CD4-positive, alpha-beta T cell (primary cell): ENCODE measurements at regions not wholly inside any gene's neighbourhood (a gene's known extent, or its start where the extent isn't known, plus 50 kb on each side); places are given as distances from the start of the nearest gene placed in this dataset.

Experiments
- ATAC-seq: fragments of 200-7000 bp; cut with Tn5 transposase; one replicate; pipeline ENCODE4 v1.10.0; 2022; ENCODE audit warnings: mild to moderate bottlenecking; ENCODE audit not compliant: poor library complexity
- CTCF ChIA-PET: fragments of 350-600 bp; sonication (Branson Sonifier 250); formaldehyde crosslinking; loops from one replicate; lab custom pipeline; 2021; ENCODE audit warnings: antibody characterized with exemption, inconsistent platforms; lab: Charles Lee
- POLR2A ChIA-PET: fragments of 350-600 bp; sonication (Branson Sonifier 250); formaldehyde crosslinking; loops from one replicate; lab custom pipeline; 2021; ENCODE audit warnings: antibody characterized with exemption, inconsistent platforms; lab: Charles Lee
- DNase-seq, 14 experiments: peaks; one replicate each; pipeline ENCODE4 v3.0.0-alpha.2; 2013 to 2020; ENCODE audit warnings: mixed read lengths in 2 of 14
- H3K27ac ChIP-seq, 2 donors: one replicate each; pipeline versions ENCODE4 v1.5.1 to v1.7.0; 2013; ENCODE audit warnings: low read length in 2 of 2, low read depth in 1 of 2, mild to moderate bottlenecking in 1 of 2
- H3K27me3 ChIP-seq, 2 experiments: 1 replicate in 1 of 2; 2 replicates in 1 of 2; pipeline versions ENCODE4 v1.6.1 to v1.7.0; 2013; ENCODE audit warnings: low read length in 2 of 2, control low read depth in 1 of 2, mild to moderate bottlenecking in 1 of 2, moderate library complexity in 1 of 2; ENCODE audit not compliant: insufficient read depth in 2 of 2, control insufficient read depth in 1 of 2
- H3K36me3 ChIP-seq: one replicate; pipeline ENCODE4 v1.6.1; 2013; ENCODE audit warnings: low read length, control low read depth; ENCODE audit not compliant: insufficient read depth
- H3K4me1 ChIP-seq: one replicate; pipeline ENCODE4 v1.6.1; 2013; ENCODE audit warnings: low read length, control low read depth; ENCODE audit not compliant: insufficient read depth
- H3K4me3 ChIP-seq: one replicate; pipeline ENCODE4 v1.5.1; 2013; ENCODE audit warnings: mild to moderate bottlenecking, low read length, moderate library complexity
- H3K9me3 ChIP-seq, 2 experiments: 1 replicate in 1 of 2; 2 replicates in 1 of 2; pipeline versions ENCODE4 v1.6.1 to v1.7.0; 2013; ENCODE audit warnings: low read length in 2 of 2, mild to moderate bottlenecking in 2 of 2, control low read depth in 1 of 2, moderate library complexity in 1 of 2; ENCODE audit not compliant: control insufficient read depth in 1 of 2, insufficient read depth in 1 of 2
- H3K27ac Mint-ChIP-seq: one replicate; pipeline ENCODE4 v1.8.0; 2020; ENCODE audit warnings: mixed read lengths
- H3K27me3 Mint-ChIP-seq: one replicate; pipeline ENCODE4 v1.8.0; 2021; ENCODE audit warnings: mixed read lengths
- H3K36me3 Mint-ChIP-seq: one replicate; pipeline ENCODE4 v1.8.0; 2021; ENCODE audit warnings: low read depth, mixed read lengths
- H3K4me1 Mint-ChIP-seq: one replicate; pipeline ENCODE4 v1.8.0; 2021; ENCODE audit warnings: low read depth, mixed read lengths
- H3K4me3 Mint-ChIP-seq: one replicate; pipeline ENCODE4 v1.8.0; 2020; ENCODE audit warnings: mild to moderate bottlenecking, mixed read lengths
- H3K9me3 Mint-ChIP-seq: one replicate; pipeline ENCODE4 v1.8.0; 2020; ENCODE audit warnings: mixed read lengths
- intact Hi-C, 2 experiments: fragments of 100-400 bp; cut with DNase I in 1 of 2; cut with micrococcal nuclease in 1 of 2; formaldehyde crosslinking; loops; one replicate each; pipeline versions ENCODE4 v1.15.1 to v1.9.0; 2023 to 2025; cut with DNase I, micrococcal nuclease
- TF ChIP-seq, protein P1 (sequence below): fragments of 200-600 bp; IDR thresholded peaks from one replicate; pipeline ENCODE4 v1.8.0; 2022; ENCODE audit warnings: antibody characterized with exemption, mild to moderate bottlenecking

DNA sequence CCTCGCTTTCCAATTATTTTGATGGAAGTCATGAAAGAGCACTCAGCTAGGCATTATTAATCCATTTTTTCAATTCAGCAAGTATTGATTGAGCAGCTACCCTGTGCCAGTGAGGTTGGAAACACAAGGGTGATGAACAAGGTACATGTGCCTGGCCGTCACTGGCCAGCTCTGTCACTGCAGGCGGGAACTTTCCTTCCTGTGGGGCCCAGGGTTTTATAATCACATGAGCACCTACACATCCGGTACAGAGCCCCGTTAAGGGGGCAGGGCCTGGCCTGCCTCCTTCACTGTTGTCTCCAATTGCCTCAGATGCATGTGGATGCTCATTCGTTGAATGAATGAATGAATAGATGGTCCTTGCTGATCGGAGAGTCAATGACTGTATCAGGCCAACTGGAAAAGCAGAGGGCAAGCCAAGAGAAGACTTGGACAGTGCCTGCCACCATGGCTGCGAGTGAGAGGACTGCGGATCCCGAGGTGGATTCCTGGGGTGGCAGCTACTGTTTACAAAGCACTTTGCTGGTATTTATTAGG, 55.9 kb upstream of the KCNMB1 start:
- ATAC-seq = no peak
- ChIA-PET CTCF (interaction anchor here (0.9 kb wide), 1 partner anchor 10 kb away, joined by 3 read pairs; no protein-coding TSS in a partner anchor), POLR2A (no interaction called here)

DNA sequence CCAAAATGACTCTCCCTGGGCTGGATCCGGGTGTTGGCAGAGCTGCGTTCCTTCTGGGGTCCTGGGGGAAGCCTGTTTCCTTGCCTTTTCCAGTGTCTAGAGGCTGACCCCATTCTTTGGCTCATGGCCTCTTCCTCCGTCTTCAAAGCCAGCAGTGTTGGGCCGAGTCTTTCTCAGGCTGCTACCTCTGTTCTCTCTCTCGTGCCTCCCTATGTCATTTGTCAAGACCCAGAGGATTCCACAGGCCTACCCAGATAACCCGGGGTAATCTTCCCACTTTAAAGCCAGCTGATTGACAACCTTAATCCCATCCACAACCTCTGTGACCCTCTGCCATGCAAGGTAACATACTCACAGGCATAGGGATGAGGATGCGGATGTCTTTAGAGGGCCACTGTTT, 55.0 kb upstream of the KCNMB1 start:
- H3K36me3 ChIP-seq = no peaks in the 10 kb centered on the region
- ChIA-PET POLR2A (no interaction called here), CTCF (interaction anchor here (0.9 kb wide), 1 partner anchor 10 kb away, joined by 3 read pairs; no protein-coding TSS in a partner anchor)
- H3K4me1 Mint-ChIP-seq = no peaks in the 10 kb centered on the region
- TF ChIP-seq, protein P1, sequence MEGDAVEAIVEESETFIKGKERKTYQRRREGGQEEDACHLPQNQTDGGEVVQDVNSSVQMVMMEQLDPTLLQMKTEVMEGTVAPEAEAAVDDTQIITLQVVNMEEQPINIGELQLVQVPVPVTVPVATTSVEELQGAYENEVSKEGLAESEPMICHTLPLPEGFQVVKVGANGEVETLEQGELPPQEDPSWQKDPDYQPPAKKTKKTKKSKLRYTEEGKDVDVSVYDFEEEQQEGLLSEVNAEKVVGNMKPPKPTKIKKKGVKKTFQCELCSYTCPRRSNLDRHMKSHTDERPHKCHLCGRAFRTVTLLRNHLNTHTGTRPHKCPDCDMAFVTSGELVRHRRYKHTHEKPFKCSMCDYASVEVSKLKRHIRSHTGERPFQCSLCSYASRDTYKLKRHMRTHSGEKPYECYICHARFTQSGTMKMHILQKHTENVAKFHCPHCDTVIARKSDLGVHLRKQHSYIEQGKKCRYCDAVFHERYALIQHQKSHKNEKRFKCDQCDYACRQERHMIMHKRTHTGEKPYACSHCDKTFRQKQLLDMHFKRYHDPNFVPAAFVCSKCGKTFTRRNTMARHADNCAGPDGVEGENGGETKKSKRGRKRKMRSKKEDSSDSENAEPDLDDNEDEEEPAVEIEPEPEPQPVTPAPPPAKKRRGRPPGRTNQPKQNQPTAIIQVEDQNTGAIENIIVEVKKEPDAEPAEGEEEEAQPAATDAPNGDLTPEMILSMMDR = no peak
- ATAC-seq (no peak), DNase-seq (no peak)
- peaks cover 0 to 4% of the 10 kb centered on the region in 2 experiments for H3K9me3 ChIP-seq
- no peak overlapping the region for H3K4me3 Mint-ChIP-seq
- no peaks in the 10 kb centered on the region for H3K36me3 Mint-ChIP-seq
- no peaks in the 10 kb centered on the region for H3K4me1 ChIP-seq
- intact Hi-C loops = no loop called here
- peaks cover 4% of the 10 kb centered on the region for H3K9me3 Mint-ChIP-seq
- no peak overlapping the region for H3K4me3 ChIP-seq
- no peaks in the 10 kb centered on the region for H3K27me3 Mint-ChIP-seq
- no peak overlapping the region for H3K27ac ChIP-seq
- no peak overlapping the region for H3K27ac Mint-ChIP-seq
- no peaks in the 10 kb centered on the region for H3K27me3 ChIP-seq

More for the DNA sequence above, 55.9 kb upstream of the KCNMB1 start:
- H3K36me3 ChIP-seq = no peaks in the 10 kb centered on the region
- Mint-ChIP-seq H3K27ac (no peak overlapping the region), H3K4me3 (no peak overlapping the region), H3K36me3 (no peaks in the 10 kb centered on the region), H3K9me3 (peaks cover 4% of the 10 kb centered on the region), H3K4me1 (no peaks in the 10 kb centered on the region), H3K27me3 (no peaks in the 10 kb centered on the region)
- TF ChIP-seq, protein P1 = no peak
- no peak overlapping the region for H3K27ac ChIP-seq
- no peak for DNase-seq
- no peaks in the 10 kb centered on the region for H3K4me1 ChIP-seq
- H3K9me3 ChIP-seq = peaks cover 0 to 4% of the 10 kb centered on the region in 2 experiments
- H3K27me3 ChIP-seq = no peaks in the 10 kb centered on the region
- no peak overlapping the region for H3K4me3 ChIP-seq
- intact Hi-C loops = no loop called here

DNA sequence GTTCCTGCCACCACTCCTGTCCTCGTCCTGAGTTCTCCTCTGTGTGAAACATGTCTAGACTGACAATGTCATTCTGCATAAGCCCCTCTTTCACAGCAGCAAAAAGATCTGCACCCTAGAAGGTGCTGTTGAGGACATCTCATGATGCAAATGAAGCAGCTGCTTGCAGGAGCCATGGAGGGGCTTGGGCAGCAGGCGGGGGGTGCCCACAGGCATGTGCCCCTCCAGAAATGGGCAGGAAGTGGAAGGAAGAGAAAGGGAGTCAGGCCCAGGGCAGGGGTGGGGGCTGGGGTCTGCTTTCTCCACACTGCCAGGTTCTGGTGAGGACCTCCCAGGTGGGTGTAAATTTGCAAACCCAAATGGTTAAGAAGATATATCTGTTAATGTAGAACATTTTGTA, 54.5 kb upstream of the KCNMB1 start:
- no peak for ATAC-seq
- peaks cover 4% of the 10 kb centered on the region for H3K9me3 Mint-ChIP-seq

More for the DNA sequence above, 54.5 kb upstream of the KCNMB1 start:
- no peaks in the 10 kb centered on the region for H3K36me3 Mint-ChIP-seq
- Histone ChIP-seq H3K36me3 (no peaks in the 10 kb centered on the region), H3K4me3 (no peak overlapping the region), H3K27me3 (no peaks in the 10 kb centered on the region), H3K9me3 (peaks cover 0 to 4% of the 10 kb centered on the region in 2 experiments), H3K4me1 (no peaks in the 10 kb centered on the region), H3K27ac (no peak overlapping the region)
- TF ChIP-seq, protein P1 = no peak
- ChIA-PET POLR2A (no interaction called here), CTCF (no interaction called here)
- intact Hi-C loops = no loop called here
- DNase-seq = no peak
- H3K27me3 Mint-ChIP-seq = no peaks in the 10 kb centered on the region
- no peaks in the 10 kb centered on the region for H3K4me1 Mint-ChIP-seq
- H3K4me3 Mint-ChIP-seq = no peak overlapping the region
- no peak overlapping the region for H3K27ac Mint-ChIP-seq
